ENCODE measurements at regions not wholly inside any gene's neighbourhood (a gene's known extent, or its start where the extent isn't known, plus 50 kb on each side); places are given as distances from the start of the nearest gene placed in this dataset.

DNA sequence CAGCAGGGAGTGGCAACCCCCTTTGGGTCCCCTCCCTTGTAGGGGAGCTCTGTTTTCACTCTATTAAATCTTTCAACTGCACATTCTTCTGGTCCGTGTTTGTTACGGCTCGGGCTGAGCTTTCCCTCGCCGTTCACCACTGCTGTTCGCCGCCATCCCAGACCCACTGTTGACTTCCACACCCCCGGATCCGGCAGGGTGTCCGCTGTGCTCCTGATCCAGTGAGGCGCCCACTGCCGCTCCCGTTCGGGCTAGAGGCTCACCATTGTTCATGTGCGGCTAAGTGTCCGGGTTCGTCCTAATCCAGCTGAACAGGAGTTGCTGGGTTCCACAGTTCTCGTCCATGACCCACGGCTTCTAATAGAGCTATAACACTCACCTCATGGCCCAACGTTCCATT, 408.1 kb downstream of the KCNJ2 start:
- CTCF ChIA-PET, result no interaction called here
- H3K27me3 ChIP-seq (ENCODE audit: control insufficient read depth, insufficient read depth, low read length), result no peaks in the 10 kb centered on the region; the same call in 1 of the 2 replicates
- no peak overlapping the region for H3K18ac ChIP-seq (ENCODE audit: low read depth, low read length)
- H3K23ac ChIP-seq (ENCODE audit: low read depth, low read length), result no peak overlapping the region
- no peaks in the 10 kb centered on the region for H3K79me1 ChIP-seq (ENCODE audit: low read depth in 1 of 2, low read length in 2 of 2)
- H3K36me3 ChIP-seq (ENCODE audit: control insufficient read depth, insufficient read depth, low read length), result no peaks in the 10 kb centered on the region
- no TSS peak for BruUV-seq (replicated peaks)
- no peak overlapping the region for H3K14ac ChIP-seq (replicated peaks; ENCODE audit: low read depth, low read length)
- H3K4me1 ChIP-seq (ENCODE audit: control insufficient read depth, insufficient read depth, low read length), result no peaks in the 10 kb centered on the region
- H4K20me1 ChIP-seq (ENCODE audit: insufficient read depth, low read length), result no peaks in the 10 kb centered on the region
- H3K27ac ChIP-seq (ENCODE audit: insufficient read depth, low read length), result no peak overlapping the region
- H3K4ac ChIP-seq (ENCODE audit: low read depth, low read length), result no peak overlapping the region
- no peak overlapping the region for H2AFZ ChIP-seq (replicated peaks; ENCODE audit: low read length, poor library complexity)
- H4K91ac ChIP-seq (ENCODE audit: insufficient read depth, low read depth, low read length), result no peak overlapping the region
- H3K4me2 ChIP-seq (ENCODE audit: low read depth, low read length), result no peak overlapping the region
- H2BK15ac ChIP-seq (ENCODE audit: low read depth, low read length), result no peak overlapping the region
- H2BK120ac ChIP-seq (ENCODE audit: low read depth, low read length), result no peak overlapping the region
- in situ Hi-C loops (cut with MboI; ENCODE audit: low sequenced_read_pairs), result no loop called here
- intact Hi-C loops (cut with micrococcal nuclease), result no loop called here
- no peaks in the 10 kb centered on the region for H3K9me1 ChIP-seq (ENCODE audit: insufficient read depth, low read length)
- WGBS, 2 experiments (ENCODE audit: extremely low coverage in 2 of 2, insufficient read length in 1 of 2), result 88% methylated on average over 13 of the region's 20 CpGs; no CpG with 5 or more reads in 1 of the 2 experiments
- H2AK5ac ChIP-seq (ENCODE audit: low read depth, low read length), result no peak overlapping the region
- no peak overlapping the region for H2BK20ac ChIP-seq (ENCODE audit: low read depth, low read length)
- H2BK5ac ChIP-seq (ENCODE audit: low read depth, low read length, poor library complexity, severe bottlenecking), result no peak overlapping the region
- no peak for DNase-seq
- H3K56ac ChIP-seq (ENCODE audit: extremely low read depth, insufficient read depth, low read length), result no peak overlapping the region
- POLR2A ChIA-PET (ENCODE audit: unreplicated experiment), result no interaction called here
- dilution Hi-C loops (cut with HindIII; ENCODE audit: low sequenced_read_pairs, unreplicated experiment), result no loop called here
- no peak for TF ChIP-seq RFX5 (IDR thresholded peaks at IDR 0.05; ENCODE audit: low read depth, low read length)
- TF ChIP-seq RAD21 (IDR thresholded peaks at IDR 0.05; ENCODE audit: low read length), result no peak
- TF ChIP-seq SMC3 (IDR thresholded peaks at IDR 0.05; ENCODE audit: low read depth, low read length), result no peak
- TF ChIP-seq, protein P1, sequence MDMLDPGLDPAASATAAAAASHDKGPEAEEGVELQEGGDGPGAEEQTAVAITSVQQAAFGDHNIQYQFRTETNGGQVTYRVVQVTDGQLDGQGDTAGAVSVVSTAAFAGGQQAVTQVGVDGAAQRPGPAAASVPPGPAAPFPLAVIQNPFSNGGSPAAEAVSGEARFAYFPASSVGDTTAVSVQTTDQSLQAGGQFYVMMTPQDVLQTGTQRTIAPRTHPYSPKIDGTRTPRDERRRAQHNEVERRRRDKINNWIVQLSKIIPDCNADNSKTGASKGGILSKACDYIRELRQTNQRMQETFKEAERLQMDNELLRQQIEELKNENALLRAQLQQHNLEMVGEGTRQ (IDR thresholded peaks at IDR 0.05; ENCODE audit: low read depth, low read length), result no peak
- TF ChIP-seq NFE2L2 (IDR thresholded peaks at IDR 0.05; ENCODE audit: low read depth, low read length), result no peak
- no peak for TF ChIP-seq BHLHE40 (IDR thresholded peaks at IDR 0.05; ENCODE audit: low read depth, low read length)
- TF ChIP-seq CEBPB (IDR thresholded peaks at IDR 0.05; ENCODE audit: low read depth, low read length), result no peak
- TF ChIP-seq MAZ (IDR thresholded peaks at IDR 0.05; ENCODE audit: borderline replicate concordance, low read depth, low read length), result no peak
- no peak for TF ChIP-seq POLR2A (IDR thresholded peaks at IDR 0.05; ENCODE audit: low read depth, low read length)
- TF ChIP-seq FOS (IDR thresholded peaks at IDR 0.05; ENCODE audit: low read depth, low read length), result no peak
- no peak for TF ChIP-seq MAFK (IDR thresholded peaks at IDR 0.05; ENCODE audit: low read depth, low read length)
- TF ChIP-seq, protein P2, sequence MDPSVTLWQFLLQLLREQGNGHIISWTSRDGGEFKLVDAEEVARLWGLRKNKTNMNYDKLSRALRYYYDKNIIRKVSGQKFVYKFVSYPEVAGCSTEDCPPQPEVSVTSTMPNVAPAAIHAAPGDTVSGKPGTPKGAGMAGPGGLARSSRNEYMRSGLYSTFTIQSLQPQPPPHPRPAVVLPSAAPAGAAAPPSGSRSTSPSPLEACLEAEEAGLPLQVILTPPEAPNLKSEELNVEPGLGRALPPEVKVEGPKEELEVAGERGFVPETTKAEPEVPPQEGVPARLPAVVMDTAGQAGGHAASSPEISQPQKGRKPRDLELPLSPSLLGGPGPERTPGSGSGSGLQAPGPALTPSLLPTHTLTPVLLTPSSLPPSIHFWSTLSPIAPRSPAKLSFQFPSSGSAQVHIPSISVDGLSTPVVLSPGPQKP (IDR thresholded peaks at IDR 0.05; ENCODE audit: borderline replicate concordance, low read depth, low read length), result no peak
- TF ChIP-seq CHD1 (IDR thresholded peaks at IDR 0.05; ENCODE audit: low read depth, low read length), result no peak
- TF ChIP-seq, protein P3, sequence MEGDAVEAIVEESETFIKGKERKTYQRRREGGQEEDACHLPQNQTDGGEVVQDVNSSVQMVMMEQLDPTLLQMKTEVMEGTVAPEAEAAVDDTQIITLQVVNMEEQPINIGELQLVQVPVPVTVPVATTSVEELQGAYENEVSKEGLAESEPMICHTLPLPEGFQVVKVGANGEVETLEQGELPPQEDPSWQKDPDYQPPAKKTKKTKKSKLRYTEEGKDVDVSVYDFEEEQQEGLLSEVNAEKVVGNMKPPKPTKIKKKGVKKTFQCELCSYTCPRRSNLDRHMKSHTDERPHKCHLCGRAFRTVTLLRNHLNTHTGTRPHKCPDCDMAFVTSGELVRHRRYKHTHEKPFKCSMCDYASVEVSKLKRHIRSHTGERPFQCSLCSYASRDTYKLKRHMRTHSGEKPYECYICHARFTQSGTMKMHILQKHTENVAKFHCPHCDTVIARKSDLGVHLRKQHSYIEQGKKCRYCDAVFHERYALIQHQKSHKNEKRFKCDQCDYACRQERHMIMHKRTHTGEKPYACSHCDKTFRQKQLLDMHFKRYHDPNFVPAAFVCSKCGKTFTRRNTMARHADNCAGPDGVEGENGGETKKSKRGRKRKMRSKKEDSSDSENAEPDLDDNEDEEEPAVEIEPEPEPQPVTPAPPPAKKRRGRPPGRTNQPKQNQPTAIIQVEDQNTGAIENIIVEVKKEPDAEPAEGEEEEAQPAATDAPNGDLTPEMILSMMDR (conservative IDR thresholded peaks at IDR 0.05; ENCODE audit: low read depth, low read length), result no peak
- no peak for TF ChIP-seq RCOR1 (IDR thresholded peaks at IDR 0.05; ENCODE audit: insufficient replicate concordance, low read length)
- no peak for TF ChIP-seq MXI1 (IDR thresholded peaks at IDR 0.05; ENCODE audit: borderline replicate concordance, low read depth, low read length)
- ATAC-seq (ENCODE audit: low read depth), result no peak
- no peak overlapping the region for H3K4me3 ChIP-seq (ENCODE audit: insufficient read depth, low read depth, low read length)
- no peak overlapping the region for H3K9ac ChIP-seq (ENCODE audit: low read depth, low read length)
- no peaks in the 10 kb centered on the region for H3K9me3 ChIP-seq (ENCODE audit: control insufficient read depth, insufficient read depth, low read length)
- no peak overlapping the region for H2AK9ac ChIP-seq (replicated peaks; ENCODE audit: low read depth, low read length, poor library complexity)
- H4K8ac ChIP-seq (ENCODE audit: low read depth in 2 of 2, low read length in 2 of 2), result no peak overlapping the region
- H4K5ac ChIP-seq (ENCODE audit: low read depth, low read length), result no peak overlapping the region

All from IMR-90 (cell line).